CD4-positive, alpha-beta T cell treated with Interleukin-1 beta for 1 hour (primary cell): ENCODE measurements at regions not wholly inside any gene's neighbourhood (a gene's known extent, or its start where the extent isn't known, plus 50 kb on each side); places are given as distances from the start of the nearest gene placed in this dataset.
"Not testable (repeated sequence)": the region's sequence is repeated elsewhere in the genome, so short reads cannot be mapped to it uniquely, and the experiment has no call there.

Experiments
- DNase-seq, 2 donors: peaks; one replicate each; pipeline ENCODE4 v3.0.0-alpha.2; 2020 to 2022

DNA sequence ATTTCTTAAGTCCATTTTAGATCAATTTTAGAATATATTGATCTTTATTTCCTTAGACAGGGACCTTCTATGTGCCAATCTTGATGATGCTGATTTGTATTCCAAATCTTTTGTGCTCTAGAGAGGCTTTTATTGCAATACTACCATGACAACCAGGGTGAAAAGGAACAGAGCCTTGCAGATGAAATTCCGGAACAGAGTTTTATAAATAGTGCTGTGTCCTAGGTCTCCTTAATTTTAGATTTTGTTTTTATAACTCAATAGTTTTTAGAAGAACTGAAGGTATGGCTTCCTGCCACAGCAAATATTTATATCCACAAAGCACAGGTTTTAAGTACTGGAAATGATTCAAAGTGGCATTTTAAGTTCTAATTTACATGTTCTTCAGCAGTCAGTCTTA lies 160.2 kb downstream of the PMAIP1 start:
- no peak for DNase-seq

DNA sequence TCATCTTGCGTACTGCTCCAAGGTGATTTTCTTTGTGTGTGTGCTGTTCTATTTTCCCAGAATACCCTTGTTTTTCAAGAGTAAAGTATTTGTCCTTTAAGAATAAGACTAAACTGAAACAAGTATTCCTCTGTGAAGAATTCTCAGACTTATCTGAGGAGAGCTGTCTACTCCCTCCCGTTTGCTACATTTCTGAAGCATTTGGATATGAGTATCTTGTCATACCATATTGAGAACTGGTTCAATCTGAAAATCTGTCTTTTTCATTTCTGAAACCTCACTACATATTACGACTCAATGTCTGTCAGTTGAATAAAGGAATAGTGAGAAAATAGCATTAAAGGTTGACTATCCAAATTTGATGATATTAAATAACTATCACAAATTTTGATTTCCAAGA lies 159.4 kb downstream of the PMAIP1 start:
- DNase-seq, result no peak

DNA sequence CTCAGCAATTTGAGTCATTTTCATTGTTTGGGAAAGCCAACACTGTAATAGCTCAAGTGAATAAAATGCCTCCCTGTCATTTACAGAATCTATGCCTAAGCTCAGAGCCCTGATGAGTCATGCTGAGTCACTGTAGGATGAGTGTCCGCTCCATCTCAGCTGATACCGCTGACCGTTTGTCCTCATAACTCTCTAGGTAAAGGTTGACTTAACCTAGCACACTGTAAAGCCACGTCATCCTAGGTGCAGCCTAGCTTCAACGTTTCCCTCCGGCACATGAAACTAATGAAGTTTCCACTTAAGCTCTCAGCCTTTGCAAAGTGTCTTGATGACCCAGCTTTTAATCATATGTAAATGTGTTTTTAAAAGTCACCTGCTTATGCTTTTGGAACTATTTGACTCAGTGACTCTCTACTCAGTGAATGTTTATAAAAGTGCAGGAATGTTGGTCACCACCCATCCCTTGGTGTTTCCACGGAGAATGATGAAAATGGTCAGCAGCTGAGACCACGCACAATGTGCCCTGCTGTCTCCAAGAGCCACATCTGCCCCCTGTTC lies 154.0 kb downstream of the PMAIP1 start:
- no peak for DNase-seq

DNA sequence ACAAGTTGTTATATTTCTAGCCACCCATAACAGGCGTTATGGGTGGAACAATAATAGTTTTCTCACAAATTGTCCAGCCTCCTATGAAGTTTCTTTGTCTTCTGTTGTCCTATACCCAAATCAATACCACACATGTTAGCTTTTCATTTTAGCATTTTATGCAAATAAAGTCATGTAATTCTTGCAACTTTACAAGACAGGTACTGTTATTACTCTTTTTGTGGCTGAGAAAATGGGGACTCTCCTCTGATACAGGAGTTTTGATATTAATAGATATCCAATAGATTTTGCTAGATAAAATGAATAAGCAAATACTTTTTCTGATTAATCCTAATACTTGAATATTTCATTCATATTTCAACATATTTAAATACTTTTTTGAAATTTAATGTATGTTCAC lies 151.0 kb downstream of the PMAIP1 start:
- DNase-seq, result no peak

DNA sequence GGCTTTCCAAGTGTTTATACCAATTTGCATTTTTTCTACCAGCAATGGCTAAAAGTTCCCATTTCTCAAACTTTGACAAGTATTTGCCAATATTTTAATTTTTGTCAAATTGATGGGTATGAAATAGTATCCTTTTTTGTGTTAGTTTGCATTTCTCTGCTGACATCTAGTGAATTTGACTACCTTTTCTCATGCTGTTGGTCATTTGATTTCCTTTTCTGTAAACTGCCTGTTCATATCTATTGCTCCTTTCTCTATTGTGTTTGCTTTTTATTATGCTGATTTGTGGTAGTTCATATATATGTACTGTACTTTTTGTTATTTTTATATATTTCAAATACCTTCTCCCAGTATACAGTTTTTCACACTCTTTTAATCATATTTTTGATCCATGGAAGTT lies 149.4 kb downstream of the PMAIP1 start:
- DNase-seq, result no peak

DNA sequence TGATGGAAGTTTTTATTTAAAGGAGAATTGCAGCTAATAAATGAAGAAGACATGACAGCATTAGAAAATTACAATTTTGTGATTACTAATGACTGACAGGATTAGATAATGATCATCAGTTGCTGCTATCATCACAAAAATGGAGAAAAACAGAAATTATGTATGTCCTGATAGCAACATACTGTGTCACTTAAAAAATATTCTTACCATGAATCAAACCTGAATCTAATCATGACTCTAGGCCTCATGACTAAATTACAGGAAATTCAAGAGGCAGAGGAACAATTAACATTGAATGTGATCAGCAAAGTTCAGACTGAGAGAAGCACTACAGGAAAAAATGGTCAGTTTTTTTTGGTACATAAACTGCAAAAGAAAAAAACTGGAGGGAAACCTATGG lies 147.8 kb downstream of the PMAIP1 start:
- no peak for DNase-seq

DNA sequence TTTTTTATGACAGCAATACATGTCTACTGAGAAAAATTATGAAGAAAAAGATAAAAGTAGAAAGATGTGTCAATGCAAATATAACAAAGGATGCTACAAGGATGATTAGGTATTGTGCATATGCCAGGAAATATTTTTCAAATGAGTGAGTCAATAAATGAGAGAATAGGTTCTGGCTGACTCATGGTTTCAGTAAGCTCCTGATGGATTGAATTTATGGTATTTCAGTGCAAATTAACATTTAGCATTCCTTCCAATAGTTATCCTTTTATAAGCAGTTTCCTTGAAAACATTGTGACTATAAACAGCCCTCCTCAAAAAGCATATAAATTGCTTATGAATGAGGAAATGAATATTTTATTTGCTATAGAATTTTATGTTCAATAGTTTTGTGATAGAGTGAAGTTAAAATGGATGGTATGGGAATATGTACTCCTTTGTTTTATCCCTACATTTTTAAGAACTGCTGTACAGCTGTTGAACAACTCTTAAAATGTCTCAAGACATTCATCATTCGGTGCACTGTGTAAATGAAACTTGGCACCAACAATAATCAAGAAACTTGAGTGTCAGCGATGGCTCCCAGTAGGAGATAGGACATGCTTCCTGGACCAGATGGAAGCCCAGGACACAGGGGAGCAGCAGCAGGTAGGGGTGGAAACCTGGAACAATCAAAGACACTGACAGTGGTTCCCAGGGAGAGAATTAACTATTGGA lies 144.7 kb downstream of the PMAIP1 start:
- no peak for DNase-seq

DNA sequence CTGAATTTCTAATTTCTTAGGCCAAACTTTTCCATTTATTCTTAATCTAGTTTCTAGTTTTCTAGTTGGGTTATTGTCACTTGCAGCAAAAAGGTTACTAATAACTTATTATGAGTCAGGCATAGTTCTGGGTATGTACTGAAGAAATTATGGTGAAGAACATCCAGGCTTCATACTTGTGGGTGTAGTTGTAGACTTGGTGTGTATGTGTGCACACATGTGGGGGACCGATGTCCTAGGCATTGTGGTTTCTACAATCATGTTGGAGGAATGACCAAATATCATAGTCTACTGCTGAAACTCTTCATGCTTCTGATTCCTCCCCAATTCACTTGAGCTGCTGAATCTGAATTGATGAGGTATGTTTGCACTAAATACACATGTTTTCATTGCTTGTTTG lies 141.2 kb downstream of the PMAIP1 start:
- DNase-seq, result no peak

DNA sequence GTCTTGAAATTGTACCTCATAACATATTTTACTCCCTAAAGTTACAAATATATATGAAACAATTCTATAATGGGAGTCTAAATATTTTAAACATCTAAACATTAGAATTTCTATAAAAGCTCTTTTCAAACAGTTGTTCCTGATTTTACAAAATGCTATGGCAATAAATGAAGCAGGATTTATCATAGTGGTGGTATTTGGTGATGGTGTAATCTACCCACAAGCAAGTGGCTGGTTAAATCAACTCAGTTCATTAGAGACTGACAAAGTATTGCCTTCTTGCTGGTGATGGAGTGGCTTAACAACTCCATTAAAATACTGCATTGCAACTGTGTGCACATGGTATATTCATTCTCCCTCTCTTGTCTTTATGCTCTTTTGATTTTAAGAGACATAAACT lies 138.9 kb downstream of the PMAIP1 start:
- DNase-seq, result no peak

DNA sequence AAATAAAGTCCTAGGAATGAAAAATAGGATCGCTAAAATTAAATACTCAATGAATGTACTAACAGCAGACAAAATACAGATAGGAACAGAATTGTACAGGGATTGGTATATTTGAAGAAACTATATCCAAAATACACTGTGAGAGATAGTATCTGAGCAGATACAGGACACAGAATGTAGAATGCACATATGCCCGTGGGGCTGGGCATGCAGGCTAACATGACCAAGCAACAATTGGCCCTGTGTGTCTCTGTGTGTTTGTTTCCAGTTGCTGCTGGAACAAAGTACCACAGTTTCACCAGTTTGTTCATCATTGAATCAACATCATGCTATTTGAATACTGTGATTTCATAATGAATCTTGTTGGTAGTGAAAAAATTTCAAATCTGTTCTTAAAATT lies 127.6 kb downstream of the PMAIP1 start:
- no peak for DNase-seq

DNA sequence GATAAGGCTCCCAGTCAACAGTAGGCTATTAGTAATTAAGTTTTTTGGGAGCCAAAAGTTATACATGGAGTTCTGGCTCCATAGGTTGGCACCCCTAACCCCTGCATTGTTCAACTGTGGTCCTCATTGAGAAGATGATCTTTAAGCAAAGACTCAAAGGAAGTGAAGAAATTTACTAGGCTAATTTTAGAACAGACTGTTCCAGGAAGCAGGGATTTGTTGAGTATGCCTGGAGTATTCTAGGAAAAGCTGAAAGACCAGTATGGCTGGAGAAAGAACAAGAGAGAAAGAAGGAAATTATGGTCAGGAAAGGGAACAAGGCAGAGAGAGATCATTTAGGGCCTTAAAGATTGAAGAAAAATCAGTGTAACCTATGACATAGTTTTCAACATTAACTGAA lies 125.1 kb downstream of the PMAIP1 start:
- no peak for DNase-seq

DNA sequence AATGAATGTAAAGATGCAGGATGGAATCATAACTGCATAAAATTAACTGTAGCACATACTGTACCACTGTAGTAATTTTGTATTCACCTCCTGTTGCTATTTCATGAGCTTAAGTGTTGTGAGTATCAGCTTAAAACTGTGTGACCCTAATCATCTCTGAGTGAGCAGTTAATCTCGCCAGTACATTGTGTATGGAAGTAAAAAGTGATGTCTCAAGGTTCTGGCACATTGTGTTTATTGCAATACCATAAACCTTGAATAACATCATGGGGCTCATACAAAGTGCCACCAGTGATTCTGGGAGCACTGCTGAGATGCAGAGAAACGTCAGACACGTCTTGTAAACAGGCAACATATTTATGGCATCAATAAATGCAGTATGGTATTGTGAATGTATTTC lies 124.5 kb downstream of the PMAIP1 start:
- no peak for DNase-seq

DNA sequence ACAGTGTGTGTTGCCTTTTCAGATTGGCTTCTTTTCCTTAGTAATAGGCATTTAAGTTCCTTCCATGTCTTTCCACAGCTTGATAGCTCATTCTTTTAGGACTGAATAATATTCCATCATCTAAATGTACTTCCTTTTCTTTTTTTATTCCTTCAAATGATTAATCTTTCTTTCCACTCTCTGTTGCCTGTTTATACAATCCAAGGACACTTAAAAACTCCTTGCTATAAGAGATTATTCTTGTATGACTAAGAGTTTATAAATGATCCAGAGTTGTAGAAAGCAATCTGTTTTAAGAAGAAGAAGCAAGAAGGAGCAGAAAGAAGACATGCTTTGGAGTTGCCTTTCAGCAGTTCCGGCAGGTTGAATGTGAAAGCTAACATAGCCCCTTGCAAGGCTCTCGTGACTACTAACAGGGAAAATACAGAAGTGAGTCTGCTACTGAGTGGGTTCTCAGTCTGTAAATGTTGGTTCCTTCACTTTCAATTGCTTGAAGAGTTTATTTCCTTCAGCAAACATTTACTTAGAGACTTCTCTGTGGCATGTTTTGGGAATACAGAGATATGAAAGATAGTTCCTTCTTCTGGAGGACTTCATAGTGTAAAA lies 123.0 kb downstream of the PMAIP1 start:
- DNase-seq, result no peak

DNA sequence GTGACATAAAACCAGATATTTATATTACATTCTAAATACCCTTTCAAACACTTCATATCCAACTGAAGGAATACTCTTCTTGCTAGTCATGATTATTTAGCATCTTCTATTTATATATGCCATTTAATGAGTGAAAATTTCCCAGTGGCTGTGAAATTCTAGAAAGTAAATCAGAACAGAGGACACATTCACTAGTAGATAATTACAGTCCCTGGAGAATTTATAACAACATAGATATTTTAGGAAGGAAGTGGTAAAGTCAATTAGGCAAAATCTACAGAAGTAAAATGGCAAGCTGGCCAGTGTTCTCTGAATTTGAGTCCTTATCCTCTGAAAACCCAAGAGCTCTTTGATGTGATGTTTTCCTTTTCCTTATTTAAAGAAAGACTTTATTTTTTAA lies 121.8 kb downstream of the PMAIP1 start:
- no peak for DNase-seq

DNA sequence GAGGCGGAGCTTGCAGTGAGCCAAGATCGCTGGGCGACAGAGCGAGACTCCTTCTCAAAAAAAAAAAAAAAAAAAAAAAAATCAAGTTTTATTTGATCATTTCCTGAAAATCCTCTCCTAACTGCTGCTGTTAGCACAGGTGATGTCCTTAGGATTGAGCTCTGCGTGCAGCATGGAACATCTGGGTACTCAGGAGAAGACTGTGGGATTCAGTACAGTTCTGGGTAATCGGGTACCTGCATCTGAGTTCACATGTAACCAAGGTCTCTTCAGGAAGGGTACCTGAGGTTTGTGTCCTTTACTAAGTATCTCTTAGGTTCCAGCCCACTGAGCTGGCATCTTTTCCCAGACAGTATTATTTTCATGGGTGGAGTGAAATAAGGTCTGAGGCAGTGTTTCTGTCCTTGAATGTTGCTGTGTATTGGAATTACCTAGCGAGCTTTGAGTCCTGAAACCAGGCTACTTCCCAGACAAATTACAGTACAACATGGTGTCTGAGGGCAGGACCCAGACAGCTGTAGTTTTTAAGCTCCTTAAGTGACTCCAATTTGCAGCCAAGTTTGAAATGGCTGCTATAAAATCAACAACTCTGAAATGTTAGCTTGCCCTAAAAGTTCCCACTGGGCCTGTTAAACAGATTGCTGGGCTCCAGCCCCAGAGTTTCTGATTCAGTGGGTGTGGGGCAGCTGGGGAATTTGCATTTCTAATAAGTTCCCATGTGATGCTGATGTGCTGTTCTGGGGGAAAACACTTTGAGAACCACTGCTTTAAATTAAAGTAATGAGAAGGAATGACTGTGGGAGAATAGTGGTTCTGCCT lies 120.5 kb downstream of the PMAIP1 start:
- DNase-seq, result no peak

DNA sequence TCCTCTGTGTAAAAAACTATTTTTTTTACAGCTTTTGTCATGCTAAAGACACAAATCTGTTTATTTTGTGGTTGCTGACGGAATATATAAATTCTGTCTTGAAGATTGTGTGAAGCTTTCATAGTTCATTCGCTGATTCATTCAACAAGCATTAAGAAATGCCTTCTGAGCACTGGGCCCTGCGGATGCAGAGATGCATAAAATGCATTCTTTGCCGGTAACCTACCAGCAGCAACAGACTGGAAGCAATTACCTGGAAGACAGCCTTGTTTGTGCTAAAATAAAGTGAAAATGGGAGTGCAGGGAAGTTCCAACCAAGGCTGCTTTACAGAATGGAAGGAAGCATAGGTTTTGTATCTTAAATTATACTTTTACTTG lies 119.7 kb downstream of the PMAIP1 start:
- DNase-seq, result no peak

DNA sequence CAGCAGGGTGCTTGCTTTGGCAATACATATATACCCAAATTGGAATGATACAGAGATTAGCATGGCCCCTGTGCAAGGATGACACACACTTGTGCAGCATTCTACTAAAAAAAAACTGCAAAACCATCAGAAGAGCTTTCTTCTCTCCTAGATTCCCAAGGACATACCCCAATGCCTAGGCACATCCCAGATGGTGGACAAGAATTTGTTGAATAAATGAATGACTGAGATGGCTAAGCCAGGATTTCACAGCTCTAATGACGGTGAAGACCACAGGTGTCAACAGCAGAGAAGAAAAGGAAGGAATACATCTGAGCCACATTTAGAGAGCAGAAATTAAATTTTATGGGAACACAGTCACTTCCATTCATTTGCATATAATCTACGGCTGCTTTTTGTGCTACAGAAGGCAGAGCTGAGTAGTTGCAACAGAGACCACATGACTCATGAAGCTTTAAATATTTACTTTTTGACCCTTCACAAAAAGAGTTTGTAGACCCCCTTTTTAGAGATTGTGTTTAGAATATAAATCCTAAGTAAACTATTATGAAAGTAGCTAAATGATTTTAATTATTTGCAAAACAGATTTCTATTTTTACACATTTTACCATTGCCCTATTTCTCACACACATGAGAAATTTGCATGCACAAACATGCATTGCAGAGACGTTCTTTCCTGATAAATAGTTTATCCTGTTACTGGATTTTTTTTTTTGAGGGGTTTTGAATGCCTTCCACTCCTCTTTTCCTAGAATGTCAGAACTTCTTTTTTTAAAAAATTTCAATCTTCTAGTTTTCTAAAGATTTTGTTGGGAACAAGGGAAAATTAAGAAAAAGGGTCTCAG lies 119.0 kb downstream of the PMAIP1 start:
- DNase-seq, result no peak

DNA sequence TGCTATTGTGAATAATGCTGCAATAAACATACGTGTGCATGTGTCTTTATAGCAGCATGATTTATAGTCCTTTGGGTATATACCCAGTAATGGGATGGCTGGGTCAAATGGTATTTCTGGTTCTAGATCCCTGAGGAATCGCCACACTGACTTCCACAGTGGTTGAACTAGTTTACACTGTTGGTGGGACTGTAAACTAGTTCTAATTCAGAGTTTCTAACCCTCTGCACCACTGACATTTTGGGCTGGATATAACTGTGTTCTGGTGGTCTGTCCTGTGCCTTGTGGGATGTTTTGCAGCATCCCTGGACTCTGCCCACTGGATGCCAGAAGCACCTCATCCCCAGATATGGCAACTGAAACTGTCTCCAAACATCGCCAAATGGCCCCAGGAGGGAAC lies 118.3 kb downstream of the PMAIP1 start:
- not testable (repeated sequence) for DNase-seq

DNA sequence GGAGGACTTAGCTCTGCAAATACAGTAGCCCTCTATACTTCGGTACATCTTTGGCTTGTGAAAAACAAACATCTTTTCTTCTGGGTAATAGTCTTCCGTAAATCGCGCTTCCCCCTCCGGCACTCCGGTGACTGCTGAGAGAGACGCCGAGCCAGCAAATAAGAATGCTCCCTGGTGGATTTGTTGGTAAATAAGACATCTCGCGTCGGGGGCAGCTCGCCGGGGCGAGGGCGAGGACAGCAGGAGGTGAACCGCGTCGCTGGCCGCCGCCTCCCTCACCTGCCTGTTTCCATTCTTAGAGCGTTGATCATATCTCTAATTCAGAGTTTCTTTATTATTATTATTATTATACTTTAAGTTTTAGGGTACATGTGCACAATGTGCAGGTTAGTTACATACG lies 117.6 kb downstream of the PMAIP1 start:
- no peak for DNase-seq

DNA sequence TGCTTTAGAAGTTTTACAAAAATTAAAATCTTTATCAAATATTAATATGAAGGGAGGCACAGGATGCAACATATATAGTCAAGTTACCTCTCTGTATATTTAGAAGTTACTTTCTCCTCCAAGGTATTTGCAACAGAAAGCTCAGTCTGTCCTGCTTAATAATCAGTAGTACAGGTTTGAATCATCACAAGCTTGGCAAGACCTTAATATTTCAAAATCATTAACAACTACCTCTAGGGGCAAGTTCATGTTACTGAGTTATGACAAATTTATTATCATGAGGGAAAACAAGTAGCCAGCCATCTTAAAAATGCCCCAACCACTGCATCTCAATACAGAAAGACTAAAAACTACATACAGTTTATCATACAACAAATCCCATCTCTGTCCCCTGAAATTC lies 116.0 kb downstream of the PMAIP1 start:
- DNase-seq, result not testable (repeated sequence)

DNA sequence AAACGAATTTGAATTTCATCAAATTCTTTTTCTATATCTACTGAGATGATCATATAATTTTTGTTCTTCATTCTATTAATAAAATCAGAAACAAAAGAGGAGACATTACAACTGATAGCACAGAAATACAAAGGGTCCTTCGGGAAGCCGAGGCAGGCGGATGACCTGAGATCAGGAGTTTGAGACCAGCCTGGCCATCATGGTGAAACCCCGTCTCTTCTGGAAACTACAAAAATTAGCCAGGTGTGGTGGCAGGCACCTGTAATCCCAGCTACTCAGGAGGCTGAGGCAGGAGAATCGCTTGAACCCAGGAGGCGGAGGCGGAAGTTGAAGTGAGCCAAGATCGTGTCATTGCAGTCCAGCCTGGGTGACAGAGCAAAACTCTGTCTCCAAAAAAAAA lies 113.4 kb downstream of the PMAIP1 start:
- DNase-seq, result not testable (repeated sequence)

DNA sequence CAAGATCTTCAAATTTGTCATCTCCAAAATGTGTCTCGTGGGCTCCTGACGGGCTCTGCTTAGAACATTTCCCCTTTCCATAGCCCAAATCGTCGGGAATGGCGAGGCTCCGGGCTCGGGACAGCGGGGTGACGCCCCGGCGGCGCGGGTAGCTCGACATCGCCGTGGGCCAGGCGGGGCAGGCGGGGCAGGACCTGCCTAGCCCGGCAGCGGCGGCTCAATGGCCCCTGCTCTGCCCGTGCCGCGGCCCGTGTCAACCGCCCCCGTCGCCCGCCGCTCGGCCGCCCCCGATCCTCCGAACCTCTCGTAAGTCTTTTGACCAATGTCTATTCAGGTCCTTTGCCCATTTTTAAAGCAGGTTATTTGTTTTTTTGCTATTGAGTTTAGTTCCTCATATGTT lies 111.2 kb downstream of the PMAIP1 start:
- no peak for DNase-seq

DNA sequence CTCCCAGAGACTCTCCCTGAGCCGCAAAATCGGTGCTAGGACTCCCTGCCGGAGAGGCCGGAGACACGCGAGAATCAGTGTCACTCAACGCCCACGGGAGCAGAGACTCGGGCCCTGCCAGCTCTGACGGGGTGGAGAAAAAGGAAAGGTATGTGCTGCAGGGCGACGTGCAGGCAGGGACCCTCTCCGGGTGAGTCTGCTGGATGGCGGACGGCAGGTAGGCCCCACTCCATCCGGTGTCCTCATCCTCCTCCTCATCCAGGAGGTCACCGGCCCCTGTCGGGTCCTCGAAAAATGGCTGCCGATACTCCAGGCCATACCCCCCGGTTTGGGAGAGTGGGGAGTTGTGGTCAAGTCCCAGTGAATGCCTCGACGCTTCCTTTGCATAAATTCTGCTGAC lies 110.7 kb downstream of the PMAIP1 start:
- no peak for DNase-seq
